Endothelial cell of umbilical vein (primary cell): ENCODE measurements at regions not wholly inside any gene's neighbourhood (a gene's known extent, or its start where the extent isn't known, plus 50 kb on each side); places are given as distances from the start of the nearest gene placed in this dataset.
"Not testable (repeated sequence)": the region's sequence is repeated elsewhere in the genome, so short reads cannot be mapped to it uniquely, and the experiment has no call there.

ENCODE experiments used
- BruUV-seq: library from RNA; stranded (reverse); fragments of 400-500 nt; replicated peaks from 2 replicates; lab custom pipeline; 2021; lab: Mats Ljungman, UMichigan
- CTCF ChIA-PET: fragments of 300-600, 350-600 bp; sonication (Branson Sonifier 250); formaldehyde crosslinking; loops from one replicate; lab custom pipeline; 2021; ENCODE audit warnings: antibody characterized with exemption, inconsistent platforms; lab: Charles Lee
- POLR2A ChIA-PET: fragments of 300-600, 350-600 bp; sonication (Branson Sonifier 250); formaldehyde crosslinking; loops from one replicate; lab custom pipeline; 2021; ENCODE audit warnings: antibody characterized with exemption, inconsistent platforms; lab: Charles Lee
- DNase-seq: peaks from one replicate; pipeline ENCODE4 v3.0.0-alpha.2; 2011; ENCODE audit warnings: low read depth, low spot score
- FAIRE-seq: peaks from 2 replicates; lab custom pipeline; 2011; peaks lifted over from hg19 to GRCh38; lab: Jason Lieb, UNC
- H2AFZ ChIP-seq: 2 replicates; pipeline ENCODE4 v1.6.0; 2012; ENCODE audit warnings: low read depth, low read length, control low read depth, inconsistent platforms
- H3K27ac ChIP-seq: 2 replicates; pipeline ENCODE4 v1.5.1; 2011; ENCODE audit warnings: low read depth, mild to moderate bottlenecking, control low read depth, low read length, moderate library complexity; ENCODE audit not compliant: insufficient read depth
- H3K27me3 ChIP-seq, 2 experiments: 2 replicates each; pipeline versions ENCODE4 v1.6.0 to v1.6.1; 2011; ENCODE audit warnings: low read length in 2 of 2, mixed read lengths in 1 of 2; ENCODE audit not compliant: control insufficient read depth in 2 of 2, insufficient read depth in 2 of 2
- H3K36me3 ChIP-seq, 2 experiments: 2 replicates in 1 of 2; 3 replicates in 1 of 2; pipeline ENCODE4 v1.5.1; 2011; ENCODE audit warnings: low read length in 2 of 2, mild to moderate bottlenecking in 1 of 2, moderate library complexity in 1 of 2; ENCODE audit not compliant: control insufficient read depth in 2 of 2, insufficient read depth in 2 of 2; ENCODE audit errors: extremely low read depth in 1 of 2
- H3K4me1 ChIP-seq: 3 replicates; pipeline ENCODE4 v1.5.1; 2011; ENCODE audit warnings: mild to moderate bottlenecking, low read length; ENCODE audit not compliant: control insufficient read depth, insufficient read depth; ENCODE audit errors: extremely low read depth
- H3K4me2 ChIP-seq: 2 replicates; pipeline ENCODE4 v1.6.1; 2011; ENCODE audit warnings: low read length, control low read depth, mixed read lengths; ENCODE audit not compliant: insufficient read depth
- H3K4me3 ChIP-seq, 3 experiments: fragments of 200-600 bp in 1 of 3; sonication (generic), shearing (Covaris generic) in 1 of 3; replicated peaks in 1 of 3; 2 replicates each; pipeline ENCODE4 v1.5.1; 2011 to 2016; ENCODE audit warnings: control low read depth in 3 of 3, low read length in 3 of 3, mild to moderate bottlenecking in 2 of 3, inconsistent platforms in 1 of 3, low read depth in 1 of 3, moderate library complexity in 1 of 3; ENCODE audit not compliant: insufficient read depth in 1 of 3
- H3K79me2 ChIP-seq: 2 replicates; pipeline ENCODE4 v1.6.0; 2012; ENCODE audit warnings: low read length, inconsistent platforms; ENCODE audit not compliant: control insufficient read depth, insufficient read depth
- H3K9ac ChIP-seq: replicated peaks from 2 replicates; pipeline ENCODE3; 2011; ENCODE audit warnings: low read length, control low read depth; ENCODE audit not compliant: insufficient read depth; ENCODE audit errors: extremely low read depth
- H3K9me1 ChIP-seq: replicated peaks from 3 replicates; pipeline ENCODE4 v1.6.0; 2011; ENCODE audit warnings: mild to moderate bottlenecking, low read length; ENCODE audit not compliant: control insufficient read depth, insufficient read depth; ENCODE audit errors: extremely low read depth
- H3K9me3 ChIP-seq: replicated peaks from 2 replicates; pipeline ENCODE4 v1.5.1; 2012; ENCODE audit warnings: low read length, inconsistent platforms; ENCODE audit not compliant: control insufficient read depth, insufficient read depth
- H4K20me1 ChIP-seq: replicated peaks from 2 replicates; pipeline ENCODE3; 2011; ENCODE audit warnings: mild to moderate bottlenecking, low read length; ENCODE audit not compliant: control insufficient read depth, insufficient read depth; ENCODE audit errors: extremely low read depth
- dilution Hi-C: fragments of 300-500 bp; cut with MboI; formaldehyde crosslinking; loops from one replicate; pipeline ENCODE4 v1.15.0; 2019; ENCODE audit warnings: low sequenced_read_pairs; ENCODE audit not compliant: extremely low pct_ligation_motif_present
- intact Hi-C: fragments of 100-400 bp; cut with micrococcal nuclease; formaldehyde crosslinking; loops from one replicate; pipeline ENCODE4 v1.10.0; 2022

GRCh38 chr21:9919446-9919845 is 601.9 kb upstream of the TPTE start:
- H3K9me1 ChIP-seq, H4K20me1 ChIP-seq, POLR2A ChIA-PET, H3K4me1 ChIP-seq, H3K9me3 ChIP-seq, intact Hi-C loops, dilution Hi-C loops, BruUV-seq, H3K27ac ChIP-seq, H3K4me2 ChIP-seq, CTCF ChIA-PET, DNase-seq, H3K4me3 ChIP-seq, H3K36me3 ChIP-seq, H3K79me2 ChIP-seq, FAIRE-seq, H2AFZ ChIP-seq, H3K9ac ChIP-seq, H3K27me3 ChIP-seq: not testable (repeated sequence)

- FAIRE-seq, H3K4me3 ChIP-seq, dilution Hi-C loops, CTCF ChIA-PET, H3K79me2 ChIP-seq, H3K9ac ChIP-seq, H3K36me3 ChIP-seq, H2AFZ ChIP-seq, H3K4me2 ChIP-seq, H4K20me1 ChIP-seq, BruUV-seq, H3K4me1 ChIP-seq, POLR2A ChIA-PET, DNase-seq, intact Hi-C loops, H3K27me3 ChIP-seq, H3K9me1 ChIP-seq, H3K27ac ChIP-seq: not testable (repeated sequence)
- H3K9me3 ChIP-seq, result peaks cover 10% of the 10 kb centered on the region
Measured at GRCh38 chr21:9943639-9944038, 577.7 kb upstream of the TPTE start.

GRCh38 chr21:9946057-9946456 is 575.3 kb upstream of the TPTE start:
- DNase-seq, H3K79me2 ChIP-seq, dilution Hi-C loops, H3K4me1 ChIP-seq, POLR2A ChIA-PET, H3K27me3 ChIP-seq, H3K4me3 ChIP-seq, intact Hi-C loops, CTCF ChIA-PET, BruUV-seq, H3K36me3 ChIP-seq, H3K4me2 ChIP-seq, H2AFZ ChIP-seq, H3K27ac ChIP-seq, FAIRE-seq, H3K9ac ChIP-seq, H3K9me1 ChIP-seq, H4K20me1 ChIP-seq: not testable (repeated sequence)
- peaks cover 10% of the 10 kb centered on the region for H3K9me3 ChIP-seq

- CTCF ChIA-PET, FAIRE-seq, H3K4me3 ChIP-seq, H3K9ac ChIP-seq, dilution Hi-C loops, H3K9me3 ChIP-seq, POLR2A ChIA-PET, BruUV-seq, H4K20me1 ChIP-seq, DNase-seq, H3K9me1 ChIP-seq, H3K4me2 ChIP-seq, H3K36me3 ChIP-seq, H3K79me2 ChIP-seq, H3K27me3 ChIP-seq, H2AFZ ChIP-seq, intact Hi-C loops, H3K4me1 ChIP-seq, H3K27ac ChIP-seq: not testable (repeated sequence)
Measured at GRCh38 chr21:9949510-9950289, 571.7 kb upstream of the TPTE start.
